Neuron (in vitro differentiated cells): ENCODE measurements at regions not wholly inside any gene's neighbourhood (a gene's known extent, or its start where the extent isn't known, plus 50 kb on each side); places are given as distances from the start of the nearest gene placed in this dataset.

ENCODE experiments used
- H2AFZ ChIP-seq: one replicate; pipeline ENCODE4 v1.6.1; 2013; ENCODE audit warnings: low read depth, mild to moderate bottlenecking, inconsistent platforms, low read length, moderate library complexity
- H3K27me3 ChIP-seq: one replicate; pipeline ENCODE4 v1.6.1; 2013; ENCODE audit warnings: low read length; ENCODE audit not compliant: insufficient read depth
- H3K36me3 ChIP-seq: one replicate; pipeline ENCODE4 v1.6.1; 2013; ENCODE audit warnings: low read length; ENCODE audit not compliant: insufficient read depth
- H3K4me1 ChIP-seq: one replicate; pipeline ENCODE4 v1.6.1; 2013; ENCODE audit warnings: low read length; ENCODE audit not compliant: insufficient read depth
- H3K4me3 ChIP-seq: 2 replicates; pipeline ENCODE4 v1.5.1; 2013; ENCODE audit warnings: mild to moderate bottlenecking, low read length, moderate library complexity
- H3K9me3 ChIP-seq: one replicate; pipeline ENCODE4 v1.6.1; 2013; ENCODE audit warnings: low read length

GRCh38 chr11:15794361-15795150 lies 561.8 kb downstream of the SOX6 start:
- Histone ChIP-seq H3K36me3 (no peaks in the 10 kb centered on the region), H2AFZ (no peak overlapping the region), H3K27me3 (no peaks in the 10 kb centered on the region), H3K4me1 (no peaks in the 10 kb centered on the region), H3K9me3 (no peaks in the 10 kb centered on the region), H3K4me3 (no peak overlapping the region)

GRCh38 chr11:15795378-15795777 lies 561.0 kb downstream of the SOX6 start:
- no peak overlapping the region for H3K4me3 ChIP-seq
- H3K36me3 ChIP-seq: no peaks in the 10 kb centered on the region
- H3K27me3 ChIP-seq: no peaks in the 10 kb centered on the region
- H3K9me3 ChIP-seq: no peaks in the 10 kb centered on the region
- no peak overlapping the region for H2AFZ ChIP-seq
- no peaks in the 10 kb centered on the region for H3K4me1 ChIP-seq

GRCh38 chr11:15800111-15800800 lies 556.1 kb downstream of the SOX6 start:
- no peaks in the 10 kb centered on the region for H3K27me3 ChIP-seq
- H2AFZ ChIP-seq: no peak overlapping the region
- H3K4me1 ChIP-seq: no peaks in the 10 kb centered on the region
- no peaks in the 10 kb centered on the region for H3K36me3 ChIP-seq
- H3K9me3 ChIP-seq: no peaks in the 10 kb centered on the region
- H3K4me3 ChIP-seq: no peak overlapping the region

- Histone ChIP-seq H3K4me1 (no peaks in the 10 kb centered on the region), H3K27me3 (no peaks in the 10 kb centered on the region), H3K9me3 (no peaks in the 10 kb centered on the region), H2AFZ (no peak overlapping the region), H3K4me3 (no peak overlapping the region), H3K36me3 (no peaks in the 10 kb centered on the region)
Measured at GRCh38 chr11:15801126-15801525, 555.2 kb downstream of the SOX6 start.

GRCh38 chr11:15801616-15802015 lies 554.7 kb downstream of the SOX6 start:
- H3K4me1 ChIP-seq: no peaks in the 10 kb centered on the region
- no peaks in the 10 kb centered on the region for H3K36me3 ChIP-seq
- no peak overlapping the region for H3K4me3 ChIP-seq
- H2AFZ ChIP-seq: no peak overlapping the region
- no peaks in the 10 kb centered on the region for H3K9me3 ChIP-seq
- H3K27me3 ChIP-seq: no peaks in the 10 kb centered on the region

GRCh38 chr11:15805726-15806125 lies 550.6 kb downstream of the SOX6 start:
- no peaks in the 10 kb centered on the region for H3K27me3 ChIP-seq
- H2AFZ ChIP-seq: no peak overlapping the region
- H3K9me3 ChIP-seq: no peaks in the 10 kb centered on the region
- no peaks in the 10 kb centered on the region for H3K36me3 ChIP-seq
- no peak overlapping the region for H3K4me3 ChIP-seq
- no peaks in the 10 kb centered on the region for H3K4me1 ChIP-seq

GRCh38 chr11:15806217-15806616 lies 550.1 kb downstream of the SOX6 start:
- H3K36me3 ChIP-seq: no peaks in the 10 kb centered on the region
- H3K9me3 ChIP-seq: no peaks in the 10 kb centered on the region
- no peaks in the 10 kb centered on the region for H3K27me3 ChIP-seq
- H3K4me1 ChIP-seq: no peaks in the 10 kb centered on the region
- H2AFZ ChIP-seq: no peak overlapping the region
- no peak overlapping the region for H3K4me3 ChIP-seq

GRCh38 chr11:15807827-15808226 lies 548.5 kb downstream of the SOX6 start:
- no peak overlapping the region for H3K4me3 ChIP-seq
- H3K27me3 ChIP-seq: no peaks in the 10 kb centered on the region
- H3K4me1 ChIP-seq: no peaks in the 10 kb centered on the region
- no peaks in the 10 kb centered on the region for H3K9me3 ChIP-seq
- no peaks in the 10 kb centered on the region for H3K36me3 ChIP-seq
- H2AFZ ChIP-seq: no peak overlapping the region

- no peak overlapping the region for H3K4me3 ChIP-seq
- no peak overlapping the region for H2AFZ ChIP-seq
- no peaks in the 10 kb centered on the region for H3K4me1 ChIP-seq
- no peaks in the 10 kb centered on the region for H3K9me3 ChIP-seq
- no peaks in the 10 kb centered on the region for H3K27me3 ChIP-seq
- no peaks in the 10 kb centered on the region for H3K36me3 ChIP-seq
Measured at GRCh38 chr11:15810082-15810481, 546.3 kb downstream of the SOX6 start.

- H3K36me3 ChIP-seq: no peaks in the 10 kb centered on the region
- no peak overlapping the region for H2AFZ ChIP-seq
- H3K9me3 ChIP-seq: no peaks in the 10 kb centered on the region
- no peaks in the 10 kb centered on the region for H3K4me1 ChIP-seq
- H3K4me3 ChIP-seq: no peak overlapping the region
- no peaks in the 10 kb centered on the region for H3K27me3 ChIP-seq
Measured at GRCh38 chr11:15810525-15810924, 545.8 kb downstream of the SOX6 start.

GRCh38 chr11:15815246-15816195 lies 540.8 kb downstream of the SOX6 start:
- Histone ChIP-seq H3K4me3 (no peak overlapping the region), H3K4me1 (no peaks in the 10 kb centered on the region), H3K9me3 (no peaks in the 10 kb centered on the region), H3K36me3 (no peaks in the 10 kb centered on the region), H3K27me3 (no peaks in the 10 kb centered on the region), H2AFZ (no peak overlapping the region)

GRCh38 chr11:15816260-15816871 lies 540.0 kb downstream of the SOX6 start:
- H3K27me3 ChIP-seq: no peaks in the 10 kb centered on the region
- H3K4me1 ChIP-seq: no peaks in the 10 kb centered on the region
- H2AFZ ChIP-seq: no peak overlapping the region
- H3K4me3 ChIP-seq: no peak overlapping the region
- no peaks in the 10 kb centered on the region for H3K36me3 ChIP-seq
- H3K9me3 ChIP-seq: no peaks in the 10 kb centered on the region
